RWPE2 (cell line): ENCODE measurements at regions not wholly inside any gene's neighbourhood (a gene's known extent, or its start where the extent isn't known, plus 50 kb on each side); places are given as distances from the start of the nearest gene placed in this dataset.
"Not testable (repeated sequence)": the region's sequence is repeated elsewhere in the genome, so short reads cannot be mapped to it uniquely, and the experiment has no call there.

Source experiments
- ATAC-seq: fragments of 200-7000 bp; cut with Tn5 transposase; 3 replicates; pipeline ENCODE4 v1.9.1; 2021; ENCODE audit warnings: low read depth
- DNase-seq: peaks from one replicate; pipeline ENCODE4 v3.0.0-alpha.2; 2020; ENCODE audit warnings: low spot score
- H3K27ac ChIP-seq: fragments of 450-650 bp; 2 replicates; pipeline ENCODE4 v1.5.1; 2017; ENCODE audit warnings: mild to moderate bottlenecking; ENCODE audit not compliant: poor library complexity, severe bottlenecking
- H3K27me3 ChIP-seq: fragments of 250-450 bp; sonication (Bioruptor Pico); 2 replicates; pipeline ENCODE4 v1.5.1; 2021; ENCODE audit warnings: mild to moderate bottlenecking, moderate library complexity; ENCODE audit not compliant: insufficient read depth, poor library complexity, severe bottlenecking
- H3K36me3 ChIP-seq: fragments of 250-450 bp; sonication (Bioruptor Pico); 2 replicates; pipeline ENCODE4 v1.5.1; 2020; ENCODE audit warnings: low read depth, mild to moderate bottlenecking, moderate library complexity
- H3K4me1 ChIP-seq: fragments of 250-450 bp; sonication (Bioruptor Pico); 2 replicates; pipeline ENCODE4 v1.5.1; 2021; ENCODE audit warnings: mild to moderate bottlenecking, moderate library complexity; ENCODE audit not compliant: insufficient read depth, poor library complexity, severe bottlenecking
- H3K4me3 ChIP-seq: fragments of 250-450 bp; sonication (Bioruptor Pico); 2 replicates; pipeline ENCODE4 v1.5.1; 2021; ENCODE audit warnings: mild to moderate bottlenecking, moderate library complexity; ENCODE audit not compliant: severe bottlenecking
- H3K9me3 ChIP-seq: fragments of 250-450 bp; sonication (Bioruptor Pico); 2 replicates; pipeline ENCODE4 v1.5.1; 2021; ENCODE audit warnings: mild to moderate bottlenecking, moderate library complexity; ENCODE audit not compliant: severe bottlenecking
- CTCF ChIP-seq: fragments of 450-650 bp; IDR thresholded peaks from one replicate; pipeline ENCODE4 v1.5.1; 2017; ENCODE audit warnings: mild to moderate bottlenecking, moderate library complexity; ENCODE audit not compliant: poor library complexity, severe bottlenecking

GRCh38 chr1:166418344-166418933 lies 251.6 kb upstream of the FAM78B start:
- Histone ChIP-seq H3K9me3 (no peaks in the 10 kb centered on the region), H3K27ac (no peak overlapping the region), H3K4me3 (no peak overlapping the region), H3K27me3 (no peaks in the 10 kb centered on the region), H3K36me3 (no peaks in the 10 kb centered on the region), H3K4me1 (no peaks in the 10 kb centered on the region)
- ATAC-seq (no peak), DNase-seq (no peak)
- no peak for TF ChIP-seq CTCF

GRCh38 chr1:166422586-166422985 lies 255.8 kb upstream of the FAM78B start:
- not testable (repeated sequence) for H3K9me3 ChIP-seq, H3K4me3 ChIP-seq, H3K36me3 ChIP-seq, H3K27ac ChIP-seq, H3K4me1 ChIP-seq, H3K27me3 ChIP-seq, ATAC-seq, DNase-seq

- no peak for ATAC-seq
- Histone ChIP-seq H3K9me3 (no peaks in the 10 kb centered on the region), H3K4me1 (no peaks in the 10 kb centered on the region), H3K36me3 (no peaks in the 10 kb centered on the region), H3K27me3 (no peaks in the 10 kb centered on the region), H3K27ac (no peak overlapping the region), H3K4me3 (no peak overlapping the region)
- no peak for DNase-seq
- TF ChIP-seq CTCF, result no peak
These were observed 265.9 kb upstream of the FAM78B start for GRCh38 chr1:166432655-166433054.

- not testable (repeated sequence) for H3K9me3 ChIP-seq, DNase-seq, H3K36me3 ChIP-seq, H3K27me3 ChIP-seq, H3K4me3 ChIP-seq, H3K4me1 ChIP-seq, H3K27ac ChIP-seq
- peak; percentile 57; the same call in 2 of the 3 replicates for ATAC-seq
- peak; percentile 38 for TF ChIP-seq CTCF
These were observed 266.9 kb upstream of the FAM78B start for GRCh38 chr1:166433404-166434304.

GRCh38 chr1:166457700-166458099 lies 290.9 kb upstream of the FAM78B start:
- Histone ChIP-seq H3K36me3 (no peaks in the 10 kb centered on the region), H3K4me1 (no peaks in the 10 kb centered on the region), H3K9me3 (no peaks in the 10 kb centered on the region), H3K27me3 (no peaks in the 10 kb centered on the region), H3K4me3 (no peak overlapping the region), H3K27ac (no peak overlapping the region)
- DNase-seq (no peak), ATAC-seq (no peak)
- no peak for TF ChIP-seq CTCF
